Activated CD8-positive, alpha-beta T cell treated with anti-CD3 and anti-CD28 coated beads for 36 hours (primary cell): ENCODE measurements at regions not wholly inside any gene's neighbourhood (a gene's known extent, or its start where the extent isn't known, plus 50 kb on each side); places are given as distances from the start of the nearest gene placed in this dataset.

ENCODE experiments used
- ATAC-seq: fragments of 200-7000 bp; cut with Tn5 transposase; one replicate; pipeline ENCODE4 v1.10.0; 2021; ENCODE audit warnings: mild to moderate bottlenecking, moderate library complexity
- CTCF ChIA-PET: fragments of 350-600 bp; sonication (Branson Sonifier 250); formaldehyde crosslinking; loops from one replicate; lab custom pipeline; 2021; ENCODE audit warnings: antibody characterized with exemption; lab: Charles Lee
- POLR2A ChIA-PET: fragments of 350-600 bp; sonication (Branson Sonifier 250); formaldehyde crosslinking; loops from one replicate; lab custom pipeline; 2021; ENCODE audit warnings: antibody characterized with exemption; lab: Charles Lee
- DNase-seq: peaks from one replicate; pipeline ENCODE4 v3.0.0-alpha.2; 2020
- H3K27ac Mint-ChIP-seq: one replicate; pipeline ENCODE4 v1.8.0; 2021; ENCODE audit warnings: mild to moderate bottlenecking, mixed read lengths
- H3K27me3 Mint-ChIP-seq: one replicate; pipeline ENCODE4 v1.8.0; 2021; ENCODE audit warnings: mixed read lengths
- H3K36me3 Mint-ChIP-seq: one replicate; pipeline ENCODE4 v1.8.0; 2021; ENCODE audit warnings: low read depth, mixed read lengths
- H3K4me1 Mint-ChIP-seq: one replicate; pipeline ENCODE4 v1.8.0; 2021; ENCODE audit warnings: low read depth, mixed read lengths
- H3K4me3 Mint-ChIP-seq: one replicate; pipeline ENCODE4 v1.8.0; 2021; ENCODE audit warnings: mild to moderate bottlenecking, moderate library complexity, mixed read lengths
- H3K9me3 Mint-ChIP-seq: one replicate; pipeline ENCODE4 v1.8.0; 2021; ENCODE audit warnings: mixed read lengths
- intact Hi-C: fragments of 100-400 bp; cut with micrococcal nuclease; formaldehyde crosslinking; loops from one replicate; pipeline ENCODE4 v1.10.0; 2022
- TF ChIP-seq, protein P1 (sequence below): fragments of 200-600 bp; IDR thresholded peaks from one replicate; pipeline ENCODE4 v1.8.0; 2022; ENCODE audit warnings: antibody characterized with exemption, mild to moderate bottlenecking

GRCh38 chr12:78711954-78712353, 152.6 kb upstream of the SYT1 start:
- TF ChIP-seq, protein P1, sequence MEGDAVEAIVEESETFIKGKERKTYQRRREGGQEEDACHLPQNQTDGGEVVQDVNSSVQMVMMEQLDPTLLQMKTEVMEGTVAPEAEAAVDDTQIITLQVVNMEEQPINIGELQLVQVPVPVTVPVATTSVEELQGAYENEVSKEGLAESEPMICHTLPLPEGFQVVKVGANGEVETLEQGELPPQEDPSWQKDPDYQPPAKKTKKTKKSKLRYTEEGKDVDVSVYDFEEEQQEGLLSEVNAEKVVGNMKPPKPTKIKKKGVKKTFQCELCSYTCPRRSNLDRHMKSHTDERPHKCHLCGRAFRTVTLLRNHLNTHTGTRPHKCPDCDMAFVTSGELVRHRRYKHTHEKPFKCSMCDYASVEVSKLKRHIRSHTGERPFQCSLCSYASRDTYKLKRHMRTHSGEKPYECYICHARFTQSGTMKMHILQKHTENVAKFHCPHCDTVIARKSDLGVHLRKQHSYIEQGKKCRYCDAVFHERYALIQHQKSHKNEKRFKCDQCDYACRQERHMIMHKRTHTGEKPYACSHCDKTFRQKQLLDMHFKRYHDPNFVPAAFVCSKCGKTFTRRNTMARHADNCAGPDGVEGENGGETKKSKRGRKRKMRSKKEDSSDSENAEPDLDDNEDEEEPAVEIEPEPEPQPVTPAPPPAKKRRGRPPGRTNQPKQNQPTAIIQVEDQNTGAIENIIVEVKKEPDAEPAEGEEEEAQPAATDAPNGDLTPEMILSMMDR: no peak
- Mint-ChIP-seq H3K36me3 (no peaks in the 10 kb centered on the region), H3K4me3 (no peak overlapping the region), H3K27me3 (no peaks in the 10 kb centered on the region), H3K9me3 (peaks cover 2% of the 10 kb centered on the region), H3K4me1 (no peaks in the 10 kb centered on the region), H3K27ac (no peak overlapping the region)
- CTCF ChIA-PET: no interaction called here
- intact Hi-C loops: no loop called here
- ATAC-seq: no peak
- POLR2A ChIA-PET: no interaction called here
- DNase-seq: no peak

GRCh38 chr12:78712834-78713481, 151.6 kb upstream of the SYT1 start:
- Mint-ChIP-seq H3K27me3 (no peaks in the 10 kb centered on the region), H3K4me1 (no peaks in the 10 kb centered on the region), H3K36me3 (no peaks in the 10 kb centered on the region), H3K4me3 (no peak overlapping the region), H3K27ac (no peak overlapping the region), H3K9me3 (peaks cover 2% of the 10 kb centered on the region)
- DNase-seq: no peak
- POLR2A ChIA-PET: no interaction called here
- ATAC-seq: no peak
- intact Hi-C loops: no loop called here
- TF ChIP-seq, protein P1: no peak
- CTCF ChIA-PET: no interaction called here

GRCh38 chr12:78719721-78720120, 144.9 kb upstream of the SYT1 start:
- no peaks in the 10 kb centered on the region for H3K27me3 Mint-ChIP-seq
- H3K27ac Mint-ChIP-seq: no peak overlapping the region
- no peak for ATAC-seq
- no peaks in the 10 kb centered on the region for H3K4me1 Mint-ChIP-seq
- POLR2A ChIA-PET: no interaction called here
- no peak for DNase-seq
- CTCF ChIA-PET: no interaction called here
- H3K36me3 Mint-ChIP-seq: no peaks in the 10 kb centered on the region
- H3K9me3 Mint-ChIP-seq: peaks cover 4% of the 10 kb centered on the region
- no peak overlapping the region for H3K4me3 Mint-ChIP-seq
- intact Hi-C loops: no loop called here
- TF ChIP-seq, protein P1: no peak

- H3K27ac Mint-ChIP-seq: no peak overlapping the region
- H3K36me3 Mint-ChIP-seq: no peaks in the 10 kb centered on the region
- TF ChIP-seq, protein P1: no peak
- intact Hi-C loops: no loop called here
- peaks cover 4% of the 10 kb centered on the region for H3K9me3 Mint-ChIP-seq
- no peak overlapping the region for H3K4me3 Mint-ChIP-seq
- no peaks in the 10 kb centered on the region for H3K4me1 Mint-ChIP-seq
- DNase-seq (no peak), ATAC-seq (no peak)
- ChIA-PET POLR2A (no interaction called here), CTCF (interaction anchor here (1.1 kb wide), 1 partner anchor 20 kb away, joined by 3 read pairs; no protein-coding TSS in a partner anchor)
- no peaks in the 10 kb centered on the region for H3K27me3 Mint-ChIP-seq
Observed at GRCh38 chr12:78721906-78722305, 142.7 kb upstream of the SYT1 start.

DNA sequence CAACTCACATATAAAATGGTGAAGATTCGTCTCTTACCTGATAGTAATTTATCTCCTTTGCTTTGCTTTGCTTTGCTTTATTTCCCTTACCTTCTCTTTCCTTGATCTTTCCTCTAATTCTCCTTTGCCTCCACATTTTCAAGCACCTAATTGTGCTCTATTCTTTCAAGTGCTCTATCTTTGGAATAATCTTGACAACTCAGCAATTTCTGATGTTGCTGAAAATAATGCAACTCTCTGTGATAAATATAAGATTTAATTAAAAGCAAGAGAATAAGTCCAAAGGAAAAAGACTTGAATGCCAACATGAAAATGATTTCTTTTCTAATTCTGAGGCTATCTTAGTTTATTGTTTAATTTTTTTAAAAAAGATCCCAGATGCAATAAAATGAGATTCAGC, 139.5 kb upstream of the SYT1 start:
- ATAC-seq (no peak), DNase-seq (no peak)
- POLR2A ChIA-PET: no interaction called here
- intact Hi-C loops: no loop called here
- H3K36me3 Mint-ChIP-seq: no peaks in the 10 kb centered on the region
- no peaks in the 10 kb centered on the region for H3K27me3 Mint-ChIP-seq
- H3K4me1 Mint-ChIP-seq: no peaks in the 10 kb centered on the region
- TF ChIP-seq, protein P1: no peak
- H3K9me3 Mint-ChIP-seq: peaks cover 1% of the 10 kb centered on the region
- CTCF ChIA-PET: no interaction called here
- no peak overlapping the region for H3K27ac Mint-ChIP-seq
- no peak overlapping the region for H3K4me3 Mint-ChIP-seq
